Choroid plexus epithelial cell (primary cell): ENCODE measurements at regions not wholly inside any gene's neighbourhood (a gene's known extent, or its start where the extent isn't known, plus 50 kb on each side); places are given as distances from the start of the nearest gene placed in this dataset.

Source experiments
- DNase-seq: peaks from one replicate; pipeline ENCODE4 v3.0.0-alpha.2; 2010; ENCODE audit warnings: low read depth
- H3K4me3 ChIP-seq: 2 replicates; pipeline ENCODE4 v1.5.1; 2011; ENCODE audit warnings: low read depth, mild to moderate bottlenecking, control low read depth, low read length, moderate library complexity
- CTCF ChIP-seq: conservative IDR thresholded peaks from 2 replicates; pipeline ENCODE4 v1.5.1; 2011; ENCODE audit warnings: low read depth, mild to moderate bottlenecking, control low read depth, inconsistent platforms, low read length, moderate library complexity

- H3K4me3 ChIP-seq: no peak overlapping the region
- TF ChIP-seq CTCF: no peak
- DNase-seq: no peak
These were observed 97.1 kb downstream of the ACKR3 start for GRCh38 chr2:236666646-236667204.

GRCh38 chr2:236667526-236667925 is 97.9 kb downstream of the ACKR3 start:
- H3K4me3 ChIP-seq: no peak overlapping the region
- no peak for DNase-seq
- TF ChIP-seq CTCF: no peak

- no peak for TF ChIP-seq CTCF
- H3K4me3 ChIP-seq: no peak overlapping the region
- DNase-seq: no peak
These were observed 98.9 kb downstream of the ACKR3 start for GRCh38 chr2:236668531-236668969.

GRCh38 chr2:236670235-236670620 is 100.6 kb downstream of the ACKR3 start:
- no peak for TF ChIP-seq CTCF

GRCh38 chr2:236671896-236672562 is 102.4 kb downstream of the ACKR3 start:
- TF ChIP-seq CTCF: no peak
- DNase-seq: no peak
- H3K4me3 ChIP-seq: no peak overlapping the region

More at GRCh38 chr2:236670235-236670620, 100.6 kb downstream of the ACKR3 start:
- DNase-seq: no peak
- H3K4me3 ChIP-seq: no peak overlapping the region

GRCh38 chr2:236672606-236673005 is 103.0 kb downstream of the ACKR3 start:
- H3K4me3 ChIP-seq: no peak overlapping the region
- DNase-seq: no peak
- no peak for TF ChIP-seq CTCF
